Esophagus squamous epithelium (tissue), 4 donors: ENCODE measurements at regions not wholly inside any gene's neighbourhood (a gene's known extent, or its start where the extent isn't known, plus 50 kb on each side); places are given as distances from the start of the nearest gene placed in this dataset.

Experiments
- CTCF ChIP-seq, 6 experiments: fragments of 450-650 bp in 4 of 6; fragments of 200-600 bp in 2 of 6; sonication (generic) in 2 of 6; IDR thresholded peaks; one replicate each; pipeline ENCODE4 v1.5.1; 2016 to 2019; ENCODE audit warnings: antibody characterized with exemption in 6 of 6, mild to moderate bottlenecking in 4 of 6, moderate library complexity in 4 of 6
- POLR2A ChIP-seq, 4 donors: fragments of 450-650 bp; IDR thresholded peaks; one replicate each; pipeline ENCODE4 v1.6.1; 2017; ENCODE audit warnings: antibody characterized with exemption in 4 of 4, mild to moderate bottlenecking in 4 of 4, moderate library complexity in 3 of 4

GRCh38 chr10:59587756-59588140 lies 121.9 kb downstream of the SLC16A9 start:
- TF ChIP-seq CTCF (IDR thresholded peaks at IDR 0.05), result no peak
- no peak for TF ChIP-seq POLR2A (IDR thresholded peaks at IDR 0.05)
